ENCODE measurements at regions not wholly inside any gene's neighbourhood (a gene's known extent, or its start where the extent isn't known, plus 50 kb on each side); places are given as distances from the start of the nearest gene placed in this dataset.

- no peak for DNase-seq (ENCODE audit: low spot score)
- Mint-ChIP-seq H3K27ac (no peak overlapping the region), H3K36me3 (ENCODE audit: low read depth) (no peaks in the 10 kb centered on the region), H3K27me3 (ENCODE audit: low read depth) (no peaks in the 10 kb centered on the region), H3K9me3 (peaks cover 12% of the 10 kb centered on the region), H3K4me1 (ENCODE audit: low read depth) (no peaks in the 10 kb centered on the region), H3K4me3 (ENCODE audit: low read depth) (no peak overlapping the region)
- intact Hi-C loops (cut with micrococcal nuclease), result no loop called here
Measured at GRCh38 chr1:218636548-218636947, 291.4 kb downstream of the TGFB2 start.

GRCh38 chr1:218640173-218640572 is 295.0 kb downstream of the TGFB2 start:
- intact Hi-C loops (cut with micrococcal nuclease), result no loop called here
- no peaks in the 10 kb centered on the region for H3K4me1 Mint-ChIP-seq (ENCODE audit: low read depth)
- no peaks in the 10 kb centered on the region for H3K9me3 Mint-ChIP-seq

DNA sequence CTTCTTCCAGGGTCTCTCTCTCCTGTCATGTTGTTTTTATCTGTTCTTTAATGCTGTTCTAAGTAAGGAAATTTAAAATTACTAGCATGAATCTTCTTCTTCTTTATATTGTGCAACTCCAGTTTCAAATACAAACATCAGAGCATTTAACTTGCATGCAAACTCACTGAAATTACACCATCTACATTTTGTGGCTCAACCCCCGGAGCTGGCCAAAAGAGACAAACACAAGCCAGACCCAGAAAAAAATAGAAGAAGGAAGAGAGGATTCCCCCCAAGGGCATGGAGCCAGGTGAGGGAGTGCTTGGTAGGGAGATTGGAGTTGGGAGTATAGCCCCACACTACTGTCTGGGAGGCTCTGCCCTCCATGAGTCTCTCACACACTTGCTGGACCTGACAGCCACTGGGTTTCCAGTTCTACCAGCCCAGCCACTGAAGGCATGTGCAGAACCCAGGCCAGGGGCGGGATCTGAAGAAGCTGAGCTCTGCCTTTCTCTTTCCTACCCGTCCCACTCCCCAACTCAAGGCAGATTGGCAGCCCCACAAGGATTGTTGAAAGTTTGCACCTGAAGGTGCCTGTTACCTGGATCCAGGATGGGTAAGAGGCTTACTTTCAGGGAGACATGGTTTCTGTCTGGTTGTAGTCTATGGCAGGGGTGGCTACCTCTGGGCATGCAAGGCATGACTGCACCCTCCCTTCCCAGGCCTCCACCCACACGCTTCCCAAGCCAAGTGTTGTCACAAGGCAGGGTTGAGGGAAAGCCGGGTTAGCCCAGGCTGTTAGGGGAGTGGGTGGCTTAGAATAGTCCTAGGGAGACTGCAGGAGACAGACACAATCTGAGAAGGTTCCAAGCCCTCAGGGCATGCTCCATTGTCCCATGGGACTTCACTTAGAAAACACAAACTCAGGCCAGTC is 297.2 kb downstream of the TGFB2 start:
- Mint-ChIP-seq H3K27ac (no peak overlapping the region), H3K27me3 (ENCODE audit: low read depth) (no peaks in the 10 kb centered on the region), H3K4me3 (ENCODE audit: low read depth) (no peak overlapping the region), H3K4me1 (ENCODE audit: low read depth) (no peaks in the 10 kb centered on the region), H3K9me3 (no peaks in the 10 kb centered on the region), H3K36me3 (ENCODE audit: low read depth) (no peaks in the 10 kb centered on the region)
- no peak for DNase-seq (ENCODE audit: low spot score)
- intact Hi-C loops (cut with micrococcal nuclease), result no loop called here

More at GRCh38 chr1:218640173-218640572, 295.0 kb downstream of the TGFB2 start:
- no peaks in the 10 kb centered on the region for H3K27me3 Mint-ChIP-seq (ENCODE audit: low read depth)
- no peak overlapping the region for H3K4me3 Mint-ChIP-seq (ENCODE audit: low read depth)
- no peak for DNase-seq (ENCODE audit: low spot score)
- H3K27ac Mint-ChIP-seq, result no peak overlapping the region
- H3K36me3 Mint-ChIP-seq (ENCODE audit: low read depth), result no peaks in the 10 kb centered on the region

- no peaks in the 10 kb centered on the region for H3K9me3 Mint-ChIP-seq
- H3K36me3 Mint-ChIP-seq (ENCODE audit: low read depth), result no peaks in the 10 kb centered on the region
- no peaks in the 10 kb centered on the region for H3K27me3 Mint-ChIP-seq (ENCODE audit: low read depth)
- no peak overlapping the region for H3K27ac Mint-ChIP-seq
- H3K4me3 Mint-ChIP-seq (ENCODE audit: low read depth), result no peak overlapping the region
- intact Hi-C loops (cut with micrococcal nuclease), result no loop called here
- no peaks in the 10 kb centered on the region for H3K4me1 Mint-ChIP-seq (ENCODE audit: low read depth)
- DNase-seq (ENCODE audit: low spot score), result no peak
Measured at GRCh38 chr1:218643281-218643680, 298.1 kb downstream of the TGFB2 start.

GRCh38 chr1:218643926-218644325 is 298.8 kb downstream of the TGFB2 start:
- H3K4me3 Mint-ChIP-seq (ENCODE audit: low read depth), result no peak overlapping the region
- intact Hi-C loops (cut with micrococcal nuclease), result no loop called here
- H3K9me3 Mint-ChIP-seq, result no peaks in the 10 kb centered on the region
- no peaks in the 10 kb centered on the region for H3K4me1 Mint-ChIP-seq (ENCODE audit: low read depth)
- H3K27ac Mint-ChIP-seq, result no peak overlapping the region
- no peaks in the 10 kb centered on the region for H3K27me3 Mint-ChIP-seq (ENCODE audit: low read depth)
- H3K36me3 Mint-ChIP-seq (ENCODE audit: low read depth), result no peaks in the 10 kb centered on the region
- DNase-seq (ENCODE audit: low spot score), result no peak

- Mint-ChIP-seq H3K27me3 (ENCODE audit: low read depth) (no peaks in the 10 kb centered on the region), H3K9me3 (no peaks in the 10 kb centered on the region), H3K36me3 (ENCODE audit: low read depth) (no peaks in the 10 kb centered on the region), H3K4me3 (ENCODE audit: low read depth) (no peak overlapping the region), H3K4me1 (ENCODE audit: low read depth) (no peaks in the 10 kb centered on the region), H3K27ac (no peak overlapping the region)
- intact Hi-C loops (cut with micrococcal nuclease), result no loop called here
- DNase-seq (ENCODE audit: low spot score), result no peak
Measured at GRCh38 chr1:218646288-218646687, 301.2 kb downstream of the TGFB2 start.

DNA sequence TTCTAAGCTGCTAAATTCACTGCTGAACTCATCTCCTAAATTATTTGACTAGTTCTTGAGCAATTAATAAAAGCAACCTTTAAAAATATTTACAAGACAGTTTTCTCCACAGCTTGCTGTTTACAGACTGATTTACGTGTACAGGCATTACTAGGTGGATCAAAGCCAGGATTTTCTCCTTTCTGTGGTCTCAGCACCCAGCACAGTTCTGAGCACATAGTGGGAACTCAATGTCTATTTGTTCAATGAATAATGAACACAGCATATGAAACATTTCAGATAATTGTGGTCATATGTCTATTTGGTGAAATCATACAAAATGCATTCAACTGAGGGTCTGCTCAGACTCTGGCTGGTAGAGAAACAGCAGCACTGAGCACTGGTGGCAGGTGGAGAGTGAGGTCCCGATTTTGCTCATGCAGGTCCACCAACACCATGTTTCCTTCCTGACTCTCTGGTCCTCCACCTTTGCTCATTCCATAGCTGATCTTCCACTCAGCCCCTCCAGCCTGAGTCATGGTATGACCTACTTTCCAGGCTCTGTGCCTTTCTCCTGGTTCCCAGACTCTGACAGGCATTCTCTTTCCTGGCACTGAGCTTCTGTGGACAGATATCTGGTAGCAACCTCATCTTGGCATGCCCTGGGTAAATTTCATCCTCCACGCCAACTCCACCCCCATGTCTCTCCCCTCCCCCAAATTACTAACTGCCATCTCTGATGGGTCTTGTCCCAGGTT is 311.3 kb downstream of the TGFB2 start:
- Mint-ChIP-seq H3K4me3 (ENCODE audit: low read depth) (no peak overlapping the region), H3K4me1 (ENCODE audit: low read depth) (no peaks in the 10 kb centered on the region), H3K9me3 (no peaks in the 10 kb centered on the region), H3K36me3 (ENCODE audit: low read depth) (no peaks in the 10 kb centered on the region), H3K27me3 (ENCODE audit: low read depth) (no peaks in the 10 kb centered on the region), H3K27ac (no peak overlapping the region)
- intact Hi-C loops (cut with micrococcal nuclease), result no loop called here
- DNase-seq (ENCODE audit: low spot score), result no peak

DNA sequence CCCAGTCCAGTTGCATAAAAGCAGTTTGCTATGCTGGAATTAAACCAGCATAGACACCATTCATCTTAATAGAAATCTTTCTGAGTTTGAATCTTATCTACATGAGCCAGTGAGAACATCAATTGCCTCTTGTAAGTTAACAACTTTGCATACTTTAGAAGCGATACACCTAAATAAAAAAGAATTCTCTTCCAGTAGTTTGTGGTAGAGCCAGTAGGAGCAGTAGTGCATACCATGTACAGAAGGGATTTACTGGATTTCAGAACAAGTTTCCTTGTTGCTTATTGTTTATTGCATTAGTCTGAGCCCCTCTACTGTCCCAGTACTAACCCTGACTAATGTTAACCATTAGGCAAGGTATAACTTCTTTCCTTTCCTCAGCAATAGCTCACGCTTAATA is 313.1 kb downstream of the TGFB2 start:
- H3K36me3 Mint-ChIP-seq (ENCODE audit: low read depth), result no peaks in the 10 kb centered on the region
- no peak overlapping the region for H3K27ac Mint-ChIP-seq
- no peak overlapping the region for H3K4me3 Mint-ChIP-seq (ENCODE audit: low read depth)
- DNase-seq (ENCODE audit: low spot score), result no peak
- H3K9me3 Mint-ChIP-seq, result no peaks in the 10 kb centered on the region
- intact Hi-C loops (cut with micrococcal nuclease), result no loop called here
- no peaks in the 10 kb centered on the region for H3K4me1 Mint-ChIP-seq (ENCODE audit: low read depth)
- H3K27me3 Mint-ChIP-seq (ENCODE audit: low read depth), result no peaks in the 10 kb centered on the region

DNA sequence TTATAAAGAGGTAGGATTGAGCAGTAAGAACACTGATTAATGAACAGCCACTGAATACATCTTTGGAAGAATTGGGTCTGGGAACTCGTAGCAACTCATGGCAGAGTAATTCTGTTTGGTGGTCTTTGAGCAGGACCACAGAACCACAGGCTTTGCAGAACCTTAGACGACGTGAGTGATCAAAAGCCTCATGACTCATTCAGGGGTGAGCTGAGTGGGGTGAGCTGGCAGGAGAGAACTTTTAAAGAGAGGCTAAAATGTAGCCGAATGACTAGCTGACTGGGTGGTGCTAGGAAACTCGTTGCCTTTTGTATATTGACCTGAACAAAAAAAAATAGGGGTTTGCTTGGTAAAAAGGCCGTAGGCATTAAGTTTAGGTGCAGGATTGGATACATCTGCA is 313.8 kb downstream of the TGFB2 start:
- H3K4me3 Mint-ChIP-seq (ENCODE audit: low read depth), result no peak overlapping the region
- no peak overlapping the region for H3K27ac Mint-ChIP-seq
- no peaks in the 10 kb centered on the region for H3K27me3 Mint-ChIP-seq (ENCODE audit: low read depth)
- H3K9me3 Mint-ChIP-seq, result no peaks in the 10 kb centered on the region
- intact Hi-C loops (cut with micrococcal nuclease), result no loop called here
- no peaks in the 10 kb centered on the region for H3K4me1 Mint-ChIP-seq (ENCODE audit: low read depth)
- H3K36me3 Mint-ChIP-seq (ENCODE audit: low read depth), result no peaks in the 10 kb centered on the region
- no peak for DNase-seq (ENCODE audit: low spot score)

DNA sequence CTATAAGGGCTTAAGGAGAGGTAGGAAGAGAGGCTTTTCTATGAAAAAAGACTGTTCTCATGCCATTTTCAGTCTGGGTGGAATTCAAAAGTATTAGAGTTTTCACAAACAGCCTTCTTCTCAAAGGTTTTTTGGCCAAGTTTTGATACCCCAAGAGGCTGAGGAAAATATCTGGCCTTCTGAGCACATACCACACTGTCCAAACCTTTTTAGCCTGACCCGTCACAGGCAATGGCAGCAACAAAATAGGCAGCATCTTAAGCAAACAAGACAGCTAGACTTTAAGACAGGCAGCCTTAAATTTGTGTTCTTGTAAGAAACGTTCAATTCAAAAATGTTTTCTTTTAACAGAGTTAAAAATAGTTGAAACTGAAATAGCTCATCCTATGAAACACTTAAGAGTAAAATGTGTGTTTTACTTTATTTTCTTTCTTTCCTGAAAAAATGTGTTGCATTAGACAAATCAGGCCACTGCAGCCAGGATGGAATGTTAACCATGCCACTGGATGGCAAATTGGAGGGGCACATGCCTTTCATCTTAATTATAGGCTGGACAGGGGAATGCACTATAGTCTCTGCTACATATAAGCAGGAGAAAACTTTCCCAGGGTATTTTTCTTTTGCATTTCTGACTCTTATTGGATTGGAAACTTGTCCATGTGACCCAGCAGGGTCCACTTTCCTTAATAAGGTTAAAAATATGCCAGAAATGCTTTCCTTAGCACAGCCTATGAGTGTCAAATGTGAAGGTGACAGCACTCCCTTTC is 315.0 kb downstream of the TGFB2 start:
- Mint-ChIP-seq H3K27ac (no peak overlapping the region), H3K4me3 (ENCODE audit: low read depth) (no peak overlapping the region), H3K9me3 (no peaks in the 10 kb centered on the region), H3K36me3 (ENCODE audit: low read depth) (no peaks in the 10 kb centered on the region), H3K27me3 (ENCODE audit: low read depth) (no peaks in the 10 kb centered on the region), H3K4me1 (ENCODE audit: low read depth) (no peaks in the 10 kb centered on the region)
- no peak for DNase-seq (ENCODE audit: low spot score)
- intact Hi-C loops (cut with micrococcal nuclease), result no loop called here

DNA sequence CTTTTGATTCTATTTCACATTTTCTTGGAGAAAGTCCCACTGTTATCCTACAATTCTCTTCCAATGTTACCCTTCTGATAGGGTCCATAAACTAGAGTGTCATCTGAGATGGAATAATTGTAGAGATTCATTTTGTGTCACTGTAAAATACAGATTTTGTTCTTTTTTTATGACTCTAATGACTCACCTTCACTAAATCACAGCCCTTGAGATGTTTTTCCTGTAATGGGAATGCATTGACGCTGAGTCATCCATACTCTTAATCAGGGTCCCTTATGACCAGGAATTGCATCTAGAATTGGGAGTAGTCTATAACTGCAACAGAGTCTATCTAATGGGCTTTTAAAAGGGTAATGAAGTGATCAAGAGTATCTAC is 315.5 kb downstream of the TGFB2 start:
- intact Hi-C loops (cut with micrococcal nuclease), result no loop called here
- Mint-ChIP-seq H3K9me3 (no peaks in the 10 kb centered on the region), H3K4me1 (ENCODE audit: low read depth) (no peaks in the 10 kb centered on the region), H3K27me3 (ENCODE audit: low read depth) (no peaks in the 10 kb centered on the region), H3K4me3 (ENCODE audit: low read depth) (no peak overlapping the region), H3K27ac (no peak overlapping the region), H3K36me3 (ENCODE audit: low read depth) (no peaks in the 10 kb centered on the region)
- no peak for DNase-seq (ENCODE audit: low spot score)

GRCh38 chr1:218661411-218661810 is 316.3 kb downstream of the TGFB2 start:
- no peaks in the 10 kb centered on the region for H3K9me3 Mint-ChIP-seq
- DNase-seq (ENCODE audit: low spot score), result no peak
- no peaks in the 10 kb centered on the region for H3K4me1 Mint-ChIP-seq (ENCODE audit: low read depth)
- H3K36me3 Mint-ChIP-seq (ENCODE audit: low read depth), result no peaks in the 10 kb centered on the region
- H3K27me3 Mint-ChIP-seq (ENCODE audit: low read depth), result no peaks in the 10 kb centered on the region
- no peak overlapping the region for H3K4me3 Mint-ChIP-seq (ENCODE audit: low read depth)
- intact Hi-C loops (cut with micrococcal nuclease), result no loop called here
- H3K27ac Mint-ChIP-seq, result no peak overlapping the region
